Fibroblast of the conjunctiva (primary cell): ENCODE measurements at regions not wholly inside any gene's neighbourhood (a gene's known extent, or its start where the extent isn't known, plus 50 kb on each side); places are given as distances from the start of the nearest gene placed in this dataset.

Experiments used
- DNase-seq: peaks from one replicate; pipeline ENCODE4 v3.0.0-alpha.2; 2010; ENCODE audit warnings: low read depth

DNA sequence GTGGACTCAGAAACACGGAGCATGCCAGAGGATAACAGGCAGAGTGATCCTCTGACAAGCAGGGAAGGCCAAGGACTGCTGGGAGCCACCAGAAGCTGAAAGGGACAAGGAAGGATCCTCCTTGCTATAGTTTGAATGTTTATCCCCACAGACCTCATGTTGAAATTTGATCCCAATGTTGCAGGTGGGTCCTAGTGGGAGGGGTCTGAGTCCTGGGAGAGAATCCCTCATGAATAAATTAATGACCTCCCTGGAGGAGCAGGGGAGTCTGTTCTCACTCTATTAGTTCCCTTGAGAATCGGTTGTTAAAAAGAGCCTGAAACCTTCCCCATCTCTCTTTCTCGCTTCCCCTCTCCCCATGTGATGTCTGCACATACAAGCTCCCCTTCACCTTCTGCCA is 124.4 kb downstream of the FBXO15 start:
- no peak for DNase-seq

DNA sequence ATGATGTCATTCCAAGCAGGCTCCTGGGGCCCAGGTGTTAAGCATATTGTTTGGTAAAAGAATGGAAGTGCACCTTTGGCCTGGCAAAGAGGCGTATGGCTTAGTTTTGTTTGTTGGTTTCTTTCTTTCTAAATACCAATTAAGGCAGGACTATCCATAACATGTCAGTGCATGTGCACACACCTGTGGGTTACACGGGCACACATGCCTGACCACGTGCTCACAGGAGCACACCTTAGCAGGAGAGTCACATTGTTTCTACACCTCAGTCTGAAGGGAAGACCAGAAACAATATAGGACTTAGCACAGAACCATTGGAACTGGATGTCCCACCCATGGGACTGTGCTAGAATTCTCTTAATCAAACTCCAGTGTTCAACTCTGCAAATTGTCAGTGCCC is 127.8 kb downstream of the FBXO15 start:
- DNase-seq = no peak

DNA sequence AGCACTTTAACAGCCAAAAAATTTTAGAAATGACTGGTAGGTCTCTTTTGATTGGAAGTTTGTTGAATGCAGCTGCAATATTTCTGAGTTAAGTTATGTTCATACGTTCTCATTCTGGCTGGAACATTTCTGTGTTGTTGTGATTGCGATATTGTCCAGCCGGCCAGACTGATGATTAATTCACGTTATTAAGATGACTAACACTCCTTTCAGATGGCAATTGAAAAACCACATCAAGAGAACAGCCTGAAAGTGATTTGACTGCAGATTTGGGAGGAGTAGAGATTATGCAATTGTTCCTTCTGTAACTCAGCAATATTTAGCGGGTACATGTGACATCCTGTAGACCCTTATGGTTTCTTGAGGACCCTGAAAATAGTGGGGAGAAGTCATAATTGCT is 133.7 kb downstream of the FBXO15 start:
- peak; percentile 50 for DNase-seq

DNA sequence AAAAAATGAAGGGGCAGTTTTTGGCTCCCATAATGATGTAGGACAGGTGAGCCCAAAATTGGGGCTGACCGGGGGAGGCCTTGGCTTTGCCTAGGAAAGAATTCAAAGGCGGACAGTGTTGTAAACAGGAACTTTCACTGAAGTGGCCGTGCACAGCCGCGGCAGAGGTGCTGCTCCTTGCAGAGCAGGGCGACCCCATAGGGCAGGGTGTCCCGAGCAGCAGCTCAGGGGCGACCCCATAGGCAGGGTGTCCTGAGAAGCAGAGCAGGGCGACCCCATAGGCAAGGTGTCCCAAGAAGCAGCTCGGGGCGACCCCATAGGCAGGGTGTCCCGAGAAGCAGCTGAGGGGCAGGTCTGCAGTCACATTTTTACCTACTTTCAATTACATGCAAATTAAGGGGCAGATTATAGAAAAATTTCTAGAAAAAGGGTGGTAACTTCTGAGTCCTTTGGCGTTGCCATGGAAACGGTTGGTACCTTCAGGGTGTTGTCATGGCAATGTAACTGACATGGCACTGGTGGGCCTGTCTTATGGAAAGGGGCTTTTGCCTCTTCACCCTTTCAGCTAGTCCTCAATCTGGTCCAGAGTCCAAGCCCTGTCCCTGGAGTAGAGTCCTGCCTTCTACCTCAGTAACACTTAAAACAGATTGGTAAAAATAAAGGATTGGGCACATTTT is 134.5 kb downstream of the FBXO15 start:
- no peak for DNase-seq

DNA sequence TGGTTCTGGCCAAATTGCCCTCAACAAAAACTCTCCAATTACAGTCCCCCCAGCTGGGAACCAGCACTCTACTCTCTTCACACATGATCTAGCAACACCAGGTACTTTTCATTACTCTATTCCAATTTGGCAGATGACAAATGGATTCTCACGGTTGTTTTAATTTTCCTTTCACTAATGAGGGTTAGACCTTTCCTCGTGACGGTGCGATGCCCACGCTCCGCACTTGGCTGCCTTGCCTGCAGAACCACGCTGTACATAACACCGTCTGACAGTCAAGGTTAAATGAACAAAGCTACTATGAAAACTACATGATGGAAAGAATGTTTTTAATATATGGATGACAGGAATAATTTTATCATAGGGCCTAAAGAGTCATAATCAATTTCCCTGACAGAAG is 141.5 kb downstream of the FBXO15 start:
- DNase-seq = no peak

DNA sequence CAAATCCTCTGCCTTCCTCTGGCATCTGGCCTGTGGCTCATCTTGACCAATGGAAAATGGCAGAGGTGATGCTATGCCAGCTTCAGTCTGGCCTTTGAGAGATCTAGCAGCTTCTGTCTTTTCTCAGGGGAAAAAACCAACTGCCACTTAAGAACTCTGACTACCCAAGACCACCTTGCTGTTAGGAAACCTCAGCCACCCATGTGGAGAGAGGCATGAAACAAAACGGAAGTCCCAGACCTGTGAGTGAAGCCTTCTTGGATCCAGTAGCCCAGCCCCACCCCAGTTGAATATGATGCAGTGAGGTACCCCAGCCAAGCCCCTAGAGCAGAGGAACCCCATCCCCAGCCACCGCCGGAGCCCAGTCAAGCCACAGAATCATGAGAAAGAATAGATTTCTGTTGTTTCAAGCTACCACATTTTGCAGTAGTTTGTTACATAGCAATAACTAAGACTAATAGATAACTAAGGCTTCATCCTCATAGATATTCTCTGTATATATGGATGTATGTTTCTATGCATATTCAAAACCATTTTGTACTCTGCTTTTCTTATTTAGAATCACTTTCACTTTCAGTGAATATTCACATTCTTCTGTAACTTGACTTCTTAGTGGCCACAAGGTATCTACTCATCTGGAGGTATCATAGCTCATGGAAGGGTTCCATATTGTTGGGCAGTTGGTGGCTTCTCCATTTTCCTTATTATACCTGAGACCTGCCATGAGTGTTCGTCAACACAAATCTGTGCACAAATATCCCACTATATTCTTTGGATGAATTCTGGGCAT is 142.1 kb downstream of the FBXO15 start:
- no peak for DNase-seq

DNA sequence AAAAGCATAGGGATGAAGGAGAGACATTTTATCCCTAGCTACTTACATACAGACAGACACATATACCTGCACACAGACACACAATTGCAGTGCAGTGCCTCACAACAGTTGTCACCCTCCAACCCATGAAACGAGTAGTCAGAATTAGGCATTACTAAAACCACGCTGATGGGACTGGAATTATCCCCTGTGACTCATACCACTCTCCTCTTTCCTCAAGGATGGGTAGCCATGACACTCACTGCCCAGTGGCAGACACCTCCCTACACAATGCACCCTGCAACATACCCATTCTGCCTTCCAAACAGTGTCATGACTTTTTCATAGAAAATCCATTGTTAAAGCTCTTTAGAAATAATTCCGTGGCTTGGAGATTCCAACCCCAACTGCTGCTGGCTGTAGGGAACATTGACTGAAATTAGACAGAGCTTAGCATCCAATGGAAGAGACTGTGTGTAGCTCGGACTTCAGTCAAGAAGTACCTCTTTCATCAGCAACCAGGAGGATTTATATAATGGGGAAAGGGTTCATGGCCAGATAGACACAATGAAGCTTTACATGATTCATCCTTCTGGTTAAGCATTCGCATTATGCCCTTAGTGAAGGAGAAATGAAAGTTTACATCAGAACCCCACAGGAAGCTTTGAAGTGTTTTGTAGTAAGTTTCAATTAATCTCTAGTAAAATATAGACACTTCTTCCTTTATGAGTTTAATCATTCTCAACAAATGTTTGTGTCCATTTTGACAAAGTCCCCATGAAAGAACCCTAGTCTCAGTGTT is 155.2 kb downstream of the FBXO15 start:
- DNase-seq = no peak

DNA sequence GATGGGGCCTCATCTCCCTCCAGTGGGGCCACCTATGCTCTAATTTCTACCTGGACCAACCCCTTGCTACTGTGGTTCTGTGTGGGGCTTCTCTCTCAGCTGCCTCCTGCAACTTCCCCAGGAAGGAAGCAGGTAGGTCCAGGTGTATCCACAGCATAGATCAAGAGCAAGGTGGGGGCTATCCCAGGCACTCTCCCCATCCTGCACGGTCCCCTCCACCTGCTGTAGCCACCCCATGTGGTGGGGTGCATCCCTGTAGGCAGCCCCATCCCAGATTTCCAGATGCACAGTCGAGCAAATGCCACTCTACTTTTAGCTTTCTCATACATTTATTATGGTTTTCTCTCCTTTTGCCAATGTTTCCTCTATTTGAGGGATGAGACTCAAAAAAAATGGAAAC is 156.1 kb downstream of the FBXO15 start:
- no peak for DNase-seq

DNA sequence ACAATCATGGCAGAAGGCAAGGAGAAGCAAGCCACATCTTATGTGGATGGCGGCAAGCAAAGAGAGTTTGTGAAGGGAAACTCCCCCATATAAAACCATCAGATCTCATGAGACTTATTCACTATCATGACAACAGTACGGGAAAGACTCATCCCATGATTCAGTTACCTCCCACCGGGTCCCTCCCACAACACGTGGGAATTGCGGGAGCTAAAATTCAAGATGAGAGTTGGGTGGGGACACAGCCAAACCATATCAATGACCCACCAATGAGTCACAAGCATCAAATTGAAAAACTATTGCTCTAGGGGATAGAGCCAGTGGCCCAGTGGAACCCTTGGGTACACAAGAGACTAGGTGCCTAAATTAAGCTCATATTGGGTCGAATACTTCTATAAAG is 157.4 kb downstream of the FBXO15 start:
- no peak for DNase-seq

DNA sequence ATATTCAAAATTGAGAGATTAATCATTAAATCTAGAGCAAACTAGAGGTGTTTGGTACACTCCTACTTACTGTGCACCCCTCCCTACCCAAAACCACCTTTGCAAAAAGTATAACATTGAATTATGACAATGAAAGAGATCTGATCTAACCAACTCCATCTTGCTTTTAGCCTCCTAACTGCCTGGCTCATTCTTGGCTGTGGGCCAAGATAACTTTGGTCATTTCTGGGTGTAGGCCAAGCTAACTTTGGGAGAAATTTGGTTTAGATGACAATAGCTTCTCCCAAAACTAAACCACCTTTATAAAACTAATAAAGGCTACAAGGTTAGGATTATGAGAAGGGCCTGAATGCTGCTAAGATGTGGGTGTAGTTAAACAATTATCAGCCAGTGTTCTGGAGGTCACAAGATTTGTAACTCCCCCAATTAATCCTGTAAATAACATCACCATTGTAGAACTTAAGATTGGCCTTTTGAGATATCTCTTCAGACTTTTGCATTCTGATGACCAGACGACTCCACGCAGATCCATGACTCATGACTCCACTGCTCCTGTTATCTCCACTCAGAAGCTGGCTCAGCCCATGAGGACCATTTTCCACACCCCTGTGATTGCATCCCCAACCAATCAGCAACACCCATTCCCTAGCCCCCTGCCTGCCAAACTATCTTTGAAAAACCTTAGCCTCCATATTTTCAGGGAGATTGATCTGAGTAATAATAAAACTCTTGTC is 160.2 kb downstream of the FBXO15 start:
- DNase-seq = no peak

DNA sequence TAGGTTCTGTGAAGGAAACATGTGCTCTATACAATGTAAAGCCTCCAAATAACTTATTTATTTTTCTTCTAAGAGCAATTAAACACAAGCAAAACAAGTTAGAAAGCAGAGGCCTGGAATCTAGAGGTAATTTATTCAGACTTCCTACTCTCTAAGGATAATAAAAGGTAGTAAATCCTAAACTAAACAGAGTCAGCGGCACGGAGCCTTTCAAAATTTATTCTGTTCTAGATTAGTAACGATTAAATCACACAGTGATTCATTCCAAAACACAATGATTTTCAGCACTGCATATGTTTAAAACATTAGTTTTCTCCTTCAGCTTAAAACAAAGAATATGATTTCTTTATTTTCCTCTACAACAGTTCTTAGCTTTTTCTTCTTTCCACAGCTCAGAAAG is 160.9 kb downstream of the FBXO15 start:
- DNase-seq = no peak

DNA sequence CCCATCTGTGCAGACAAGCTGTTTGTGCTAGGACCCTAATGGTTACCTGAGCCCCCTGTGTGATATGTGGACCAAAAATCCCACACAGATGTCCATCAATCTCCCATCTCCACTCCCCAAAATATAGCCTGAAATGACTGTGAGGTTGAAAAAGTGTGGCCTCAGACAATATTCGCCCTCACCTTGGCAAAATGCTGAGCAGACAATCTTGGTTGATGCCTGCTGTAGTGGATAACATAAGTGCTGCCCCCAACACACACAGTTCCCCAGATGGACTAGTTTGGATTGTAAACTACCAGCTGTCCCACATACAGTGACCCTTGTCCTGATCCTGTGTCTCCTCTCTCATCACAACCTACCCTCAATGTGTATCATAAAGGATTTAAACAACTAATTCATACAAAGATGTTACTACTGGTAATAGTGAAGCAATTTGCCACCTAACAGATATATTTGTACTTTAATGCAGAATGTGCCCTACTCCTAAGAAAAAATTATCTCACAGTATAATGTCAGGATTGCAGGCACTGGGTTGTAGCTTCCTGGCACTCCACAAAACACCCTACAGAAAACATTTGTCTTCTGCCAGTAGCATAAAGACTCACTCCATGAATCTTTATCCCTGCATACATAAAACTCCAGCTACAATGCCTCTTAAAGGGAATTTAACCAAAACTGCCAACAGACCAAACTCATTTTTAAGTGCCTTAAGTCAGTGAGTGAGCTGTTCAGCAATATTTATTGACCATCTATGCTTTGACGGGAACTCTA is 161.6 kb downstream of the FBXO15 start:
- no peak for DNase-seq

DNA sequence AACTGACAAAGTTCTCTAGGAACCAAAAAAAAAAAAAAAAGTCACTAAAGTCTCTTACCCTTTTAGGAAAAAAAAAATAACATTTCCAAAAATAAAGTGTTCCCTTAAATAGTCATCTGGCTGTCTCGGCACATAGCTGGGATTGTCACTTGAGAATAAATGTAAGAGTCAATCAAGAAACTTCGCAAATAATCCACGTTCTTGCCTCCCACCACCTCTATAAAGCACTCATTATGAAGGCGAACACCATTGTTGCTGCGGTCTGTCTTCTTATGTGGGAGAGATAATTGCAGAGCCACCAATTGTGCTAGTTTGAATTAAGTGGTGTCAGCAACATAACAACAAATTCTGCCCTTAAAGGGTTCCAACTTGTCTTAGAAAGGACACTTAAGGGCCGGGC is 163.7 kb downstream of the FBXO15 start:
- DNase-seq = no peak

DNA sequence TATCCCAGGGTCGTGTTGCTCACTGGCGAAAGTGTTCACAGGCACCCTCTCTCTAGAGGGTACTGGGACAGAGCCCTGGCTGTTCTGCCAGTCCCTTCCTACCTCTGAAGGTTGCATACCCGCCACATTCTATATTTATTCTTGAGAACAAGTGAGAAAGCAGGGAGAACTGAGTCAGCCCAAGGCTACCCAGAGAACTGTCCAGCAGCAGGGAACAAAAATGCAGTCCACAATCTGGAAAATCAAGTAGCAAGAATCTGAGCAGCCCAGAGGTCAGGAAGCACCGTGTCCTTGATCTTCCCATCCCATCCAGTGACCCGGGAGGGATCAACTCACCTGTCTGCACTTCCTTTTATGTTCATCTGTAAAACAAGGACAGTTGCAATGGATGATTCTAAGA is 164.1 kb downstream of the FBXO15 start:
- no peak for DNase-seq

DNA sequence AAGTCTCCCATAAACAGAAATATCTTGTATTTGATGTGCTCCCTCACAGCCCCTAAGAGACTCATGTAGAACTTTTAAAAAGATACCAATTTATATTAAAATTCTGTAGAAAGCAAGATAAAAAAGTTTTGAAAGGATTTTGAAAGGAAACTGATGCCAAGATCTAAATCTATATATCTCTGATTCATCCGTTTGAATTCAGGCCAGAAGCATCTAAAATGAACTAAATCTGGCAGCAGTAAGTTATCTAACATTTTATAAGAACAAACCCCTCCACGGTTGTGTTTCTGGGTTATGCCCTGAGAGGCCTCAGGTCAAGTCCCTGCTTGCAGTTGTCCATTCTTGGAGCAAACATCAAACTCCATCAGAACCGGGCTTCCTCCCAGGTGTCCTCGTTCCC is 165.8 kb downstream of the FBXO15 start:
- no peak for DNase-seq

DNA sequence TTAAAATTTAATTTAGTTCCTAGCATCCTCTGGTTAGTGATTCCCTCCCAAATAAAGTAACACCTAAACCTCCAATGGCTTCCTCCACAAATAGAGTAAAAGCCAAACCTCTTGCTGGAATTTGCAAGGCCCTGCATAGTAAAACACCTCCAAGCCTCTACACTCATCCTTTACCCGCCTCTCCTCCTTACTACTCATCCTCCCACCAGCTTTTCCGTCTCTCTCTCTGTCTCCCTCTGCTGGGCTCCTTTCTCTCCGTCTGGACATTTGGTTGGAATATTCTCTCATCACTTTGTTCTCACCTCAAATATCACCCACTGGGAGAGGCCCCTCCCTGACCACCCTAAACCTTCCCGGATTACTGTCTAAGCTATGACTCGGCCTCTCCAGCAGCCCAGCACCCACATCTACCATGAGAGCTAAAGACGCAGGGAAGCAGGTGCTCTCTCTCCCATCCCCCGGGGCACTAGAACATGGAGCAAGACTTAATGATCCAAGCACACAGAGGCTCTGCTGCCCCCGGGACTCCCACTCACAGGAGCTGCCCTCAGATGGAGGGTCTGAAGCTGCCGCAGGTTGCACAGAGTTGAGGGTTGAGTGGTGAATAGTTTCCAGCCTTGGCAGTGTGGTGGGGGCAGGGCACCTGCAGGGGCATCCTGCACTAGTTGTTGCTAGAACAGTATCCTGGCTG is 167.2 kb downstream of the FBXO15 start:
- no peak for DNase-seq

DNA sequence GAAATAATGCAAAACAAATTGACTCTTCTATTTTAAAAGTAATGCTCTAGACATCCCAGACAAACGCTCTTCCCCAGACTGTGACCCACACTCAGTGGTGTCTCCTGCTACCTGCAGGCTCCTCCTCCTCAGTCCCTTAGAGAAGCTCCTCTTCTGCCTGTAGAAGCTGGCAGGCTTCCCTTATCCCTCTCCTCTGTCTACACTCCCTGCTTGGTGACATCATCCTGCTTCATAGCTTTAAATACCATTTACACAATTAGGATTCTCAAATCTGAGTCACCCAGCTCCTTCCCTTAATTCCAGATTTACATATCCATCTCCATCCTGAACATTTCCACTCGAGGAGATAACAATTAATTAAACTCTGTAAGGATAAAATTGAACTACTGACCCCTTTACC is 167.9 kb downstream of the FBXO15 start:
- no peak for DNase-seq

DNA sequence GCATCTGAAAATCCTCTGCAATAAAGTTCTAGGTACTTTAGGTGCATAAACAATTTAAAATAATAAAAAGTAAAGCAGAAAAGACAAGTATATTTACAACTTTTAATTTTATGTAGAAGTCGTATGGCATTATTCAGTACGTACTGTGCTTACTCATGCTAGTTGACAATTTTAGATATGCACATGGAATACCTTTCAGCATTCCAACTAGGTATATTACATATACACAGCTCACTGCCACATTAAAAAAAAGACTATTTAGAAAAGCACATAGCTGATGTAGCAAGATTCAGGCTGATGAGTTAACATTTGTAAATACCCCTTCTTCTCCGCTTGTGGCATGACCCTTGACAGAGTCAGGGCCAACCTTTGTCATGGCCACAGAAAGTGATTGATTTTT is 171.2 kb downstream of the FBXO15 start:
- no peak for DNase-seq

DNA sequence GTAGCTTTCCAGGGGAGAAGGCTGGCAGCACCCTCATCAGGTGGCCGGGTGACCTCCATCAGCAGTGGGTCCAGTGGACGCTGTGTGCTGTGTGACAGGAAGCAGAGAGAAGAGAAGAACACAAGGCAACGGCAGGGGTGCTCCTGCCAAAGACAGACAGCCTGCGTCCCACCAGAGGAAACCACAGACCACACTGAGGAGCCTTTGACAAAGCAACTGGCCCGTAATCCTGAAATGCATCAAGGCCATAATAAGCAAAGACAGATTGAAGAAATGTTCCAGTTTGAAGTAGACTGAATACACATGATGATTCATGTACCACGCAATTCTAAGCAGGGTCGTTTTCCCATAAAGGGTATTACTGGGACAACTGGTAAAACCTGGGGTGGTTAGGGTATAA is 172.4 kb downstream of the FBXO15 start:
- DNase-seq = no peak

DNA sequence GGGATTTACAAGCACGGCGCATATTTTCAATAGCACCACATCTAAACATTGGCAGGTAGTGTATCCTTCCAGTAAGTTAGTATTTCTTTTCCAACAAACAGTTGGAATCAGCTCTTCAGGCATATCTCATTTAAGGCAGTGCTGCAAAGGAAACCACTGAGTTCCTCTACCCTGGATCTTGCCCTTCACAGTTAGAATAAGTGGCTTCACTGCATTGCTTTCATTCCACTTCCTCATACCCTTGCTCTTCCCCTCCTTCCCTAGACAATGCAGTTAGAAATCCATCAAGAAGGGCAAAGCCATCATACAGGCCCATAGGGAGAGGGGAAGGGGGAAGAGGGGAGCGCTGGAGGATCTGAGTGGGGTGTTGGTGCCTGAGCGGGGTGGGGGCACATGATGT is 173.7 kb downstream of the FBXO15 start:
- DNase-seq = no peak

DNA sequence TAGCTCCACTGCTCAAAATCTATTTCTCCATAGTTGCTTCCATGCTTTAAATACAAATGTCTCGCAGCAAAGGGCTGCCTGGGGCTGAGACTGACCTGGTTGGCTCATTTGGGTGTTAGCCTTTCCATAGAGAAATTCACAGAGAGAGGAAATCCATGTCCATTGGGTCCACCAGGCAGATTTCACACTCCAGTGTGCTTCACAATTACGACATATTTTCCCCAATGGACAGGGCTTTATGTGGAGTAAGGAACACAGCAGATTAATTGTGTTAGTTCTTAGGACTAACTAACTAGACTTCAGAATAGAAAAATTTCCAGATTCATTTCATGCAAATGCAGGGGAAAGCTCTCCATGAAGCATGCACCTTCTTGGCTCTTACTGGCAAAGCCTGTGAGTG is 180.7 kb downstream of the FBXO15 start:
- DNase-seq = no peak
